Osteoblast (primary cell): ENCODE measurements at regions not wholly inside any gene's neighbourhood (a gene's known extent, or its start where the extent isn't known, plus 50 kb on each side); places are given as distances from the start of the nearest gene placed in this dataset.

ENCODE experiments used
- DNase-seq: peaks from one replicate; pipeline ENCODE4 v3.0.0; 2011; ENCODE audit warnings: low spot score, mixed read lengths; ENCODE audit not compliant: insufficient read length; ENCODE audit errors: missing footprints
- H2AFZ ChIP-seq: 2 replicates; pipeline ENCODE4 v1.6.0; 2011; ENCODE audit warnings: mild to moderate bottlenecking, low read length
- H3K27ac ChIP-seq: 2 replicates; pipeline ENCODE4 v1.5.1; 2011; ENCODE audit warnings: mild to moderate bottlenecking, low read depth, low read length, moderate library complexity
- H3K27me3 ChIP-seq: 2 replicates; pipeline ENCODE4 v1.6.0; 2012; ENCODE audit warnings: mild to moderate bottlenecking, control low read depth, inconsistent platforms, low read length, moderate library complexity; ENCODE audit not compliant: insufficient read depth
- H3K36me3 ChIP-seq: 2 replicates; pipeline ENCODE4 v1.5.1; 2011; ENCODE audit warnings: mild to moderate bottlenecking, low read length, control low read depth, moderate library complexity; ENCODE audit not compliant: insufficient read depth
- H3K4me1 ChIP-seq: 2 replicates; pipeline ENCODE4 v1.5.1; 2011; ENCODE audit warnings: mild to moderate bottlenecking, low read length, control low read depth, moderate library complexity; ENCODE audit not compliant: insufficient read depth
- H3K4me2 ChIP-seq: 2 replicates; pipeline ENCODE4 v1.6.0; 2011; ENCODE audit warnings: mild to moderate bottlenecking, low read length; ENCODE audit not compliant: insufficient read depth
- H3K4me3 ChIP-seq: fragments of 200-600 bp; sonication (generic); 3 replicates; pipeline ENCODE4 v1.5.1; 2012; ENCODE audit warnings: mild to moderate bottlenecking, low read length, inconsistent platforms; ENCODE audit not compliant: insufficient read depth
- H3K79me2 ChIP-seq: 2 replicates; pipeline ENCODE4 v1.6.0; 2012; ENCODE audit warnings: mild to moderate bottlenecking, low read length, control low read depth, inconsistent platforms; ENCODE audit not compliant: insufficient read depth
- H3K9me3 ChIP-seq: 2 replicates; pipeline ENCODE4 v1.5.1; 2011; ENCODE audit warnings: low read depth, low read length, control low read depth
- H4K20me1 ChIP-seq: 2 replicates; pipeline ENCODE4 v1.6.0; 2012; ENCODE audit warnings: mild to moderate bottlenecking, low read length, control low read depth; ENCODE audit not compliant: insufficient read depth
- CTCF ChIP-seq: IDR thresholded peaks from 2 replicates; pipeline ENCODE4 v1.5.1; 2011; ENCODE audit warnings: mild to moderate bottlenecking, low read depth, low read length, moderate library complexity; ENCODE audit errors: extremely low read depth

DNA sequence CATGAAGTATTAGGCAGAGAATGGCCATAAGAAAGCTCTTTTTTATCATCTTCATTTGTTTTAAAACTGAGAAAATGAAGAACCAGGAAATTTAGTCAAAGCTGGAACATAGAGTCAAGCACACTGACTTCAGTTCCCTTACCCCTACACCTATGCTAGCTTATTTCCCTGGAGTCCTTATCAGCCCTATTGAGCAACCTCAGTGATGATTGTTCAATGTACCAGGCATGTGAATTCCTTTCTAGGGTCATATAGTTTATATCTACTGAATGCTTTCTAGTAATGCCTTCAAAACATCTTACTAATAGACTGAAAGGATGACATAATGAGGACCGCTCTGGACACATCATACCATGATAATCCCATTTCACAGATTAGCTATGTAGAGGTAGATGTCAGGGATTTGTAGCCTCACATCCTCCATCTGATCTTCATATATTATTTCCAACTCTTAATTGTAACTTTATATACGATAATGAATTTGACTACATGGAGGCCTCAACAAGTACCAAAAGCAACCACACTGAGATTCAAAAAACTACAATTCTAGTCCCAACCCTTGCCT, 460.4 kb upstream of the DYNLRB2 start:
- Histone ChIP-seq H3K4me3 (no peak overlapping the region), H3K4me2 (no peak overlapping the region), H3K27me3 (no peaks in the 10 kb centered on the region), H3K36me3 (no peaks in the 10 kb centered on the region), H3K9me3 (no peaks in the 10 kb centered on the region), H3K79me2 (no peaks in the 10 kb centered on the region), H4K20me1 (no peaks in the 10 kb centered on the region), H3K27ac (no peak overlapping the region), H3K4me1 (no peaks in the 10 kb centered on the region), H2AFZ (no peak overlapping the region)
- TF ChIP-seq CTCF = no peak
- DNase-seq = no peak

GRCh38 chr16:80079072-80079471, 461.7 kb upstream of the DYNLRB2 start:
- Histone ChIP-seq H2AFZ (no peak overlapping the region), H3K4me1 (no peaks in the 10 kb centered on the region), H3K79me2 (no peaks in the 10 kb centered on the region), H3K9me3 (no peaks in the 10 kb centered on the region), H3K4me3 (no peak overlapping the region), H4K20me1 (no peaks in the 10 kb centered on the region), H3K27ac (no peak overlapping the region), H3K27me3 (no peaks in the 10 kb centered on the region), H3K4me2 (no peak overlapping the region), H3K36me3 (no peaks in the 10 kb centered on the region)
- no peak for TF ChIP-seq CTCF
- DNase-seq = no peak

DNA sequence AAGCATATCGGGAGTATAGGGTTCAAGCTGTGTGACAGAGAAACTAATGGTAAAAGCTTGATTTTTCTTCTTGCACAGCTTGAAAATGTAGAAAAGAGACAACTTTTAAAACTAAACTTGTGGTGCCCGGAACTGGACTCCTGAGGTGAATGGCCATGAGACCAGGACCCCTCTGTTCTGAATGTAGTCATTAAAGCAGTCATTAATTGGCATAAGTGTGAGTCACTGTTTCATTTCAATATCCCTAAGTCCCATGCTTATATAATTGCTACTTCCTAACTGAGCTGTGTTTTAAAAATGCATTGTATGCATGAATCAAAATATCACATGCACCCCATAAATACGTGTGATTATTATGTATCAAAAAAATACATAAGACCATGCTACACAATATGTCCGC, 463.1 kb upstream of the DYNLRB2 start:
- Histone ChIP-seq H3K36me3 (no peaks in the 10 kb centered on the region), H3K4me2 (no peak overlapping the region), H3K9me3 (no peaks in the 10 kb centered on the region), H3K27me3 (no peaks in the 10 kb centered on the region), H3K27ac (no peak overlapping the region), H3K4me3 (no peak overlapping the region), H2AFZ (no peak overlapping the region), H4K20me1 (no peaks in the 10 kb centered on the region), H3K79me2 (no peaks in the 10 kb centered on the region), H3K4me1 (no peaks in the 10 kb centered on the region)
- DNase-seq = no peak
- TF ChIP-seq CTCF = no peak

DNA sequence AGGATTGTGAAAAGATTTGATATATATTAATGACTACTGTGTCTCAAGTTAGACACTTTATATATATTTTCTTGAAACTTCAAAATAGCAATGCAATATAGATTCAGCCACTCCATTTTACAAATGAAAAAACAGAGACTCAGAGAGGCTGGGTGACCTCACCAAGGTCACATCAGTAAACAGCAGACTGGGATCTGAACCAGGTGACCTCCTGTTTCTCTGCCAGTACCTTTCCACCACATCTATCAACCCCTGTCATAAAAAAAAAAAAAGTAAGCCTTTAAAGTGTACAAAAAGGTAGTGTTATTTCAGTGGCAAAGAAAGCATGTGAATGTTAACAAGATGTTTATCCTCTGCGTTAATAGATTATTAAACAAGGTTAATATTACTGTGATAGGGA, 466.5 kb upstream of the DYNLRB2 start:
- H3K4me3 ChIP-seq = no peak overlapping the region
- no peaks in the 10 kb centered on the region for H3K79me2 ChIP-seq
- H3K9me3 ChIP-seq = no peaks in the 10 kb centered on the region
- no peak overlapping the region for H3K4me2 ChIP-seq
- H2AFZ ChIP-seq = no peak overlapping the region
- no peaks in the 10 kb centered on the region for H3K27me3 ChIP-seq
- H3K27ac ChIP-seq = no peak overlapping the region
- H4K20me1 ChIP-seq = no peaks in the 10 kb centered on the region
- H3K4me1 ChIP-seq = no peaks in the 10 kb centered on the region
- TF ChIP-seq CTCF = no peak
- no peaks in the 10 kb centered on the region for H3K36me3 ChIP-seq
- DNase-seq = no peak
